ENCODE measurements at regions not wholly inside any gene's neighbourhood (a gene's known extent, or its start where the extent isn't known, plus 50 kb on each side); places are given as distances from the start of the nearest gene placed in this dataset.

GRCh38 chr9:73269430-73270101 lies 117.9 kb downstream of the ANXA1 start:
- DNase-seq (ENCODE audit: low read depth) = peak; percentile 4
- no peak overlapping the region for H3K4me3 ChIP-seq (ENCODE audit: low read depth, low read length)
- peak; percentile 49 for TF ChIP-seq CTCF (conservative IDR thresholded peaks at IDR 0.05; ENCODE audit: low read depth, low read length)

GRCh38 chr9:73270967-73271721 lies 119.5 kb downstream of the ANXA1 start:
- H3K4me3 ChIP-seq (ENCODE audit: low read depth, low read length) = no peak overlapping the region
- no peak for TF ChIP-seq CTCF (conservative IDR thresholded peaks at IDR 0.05; ENCODE audit: low read depth, low read length)
- peak; percentile 75 for DNase-seq (ENCODE audit: low read depth)

GRCh38 chr9:73280113-73280512 lies 128.4 kb downstream of the ANXA1 start:
- no peak for DNase-seq (ENCODE audit: low read depth)
- TF ChIP-seq CTCF (conservative IDR thresholded peaks at IDR 0.05; ENCODE audit: low read depth, low read length) = no peak
- H3K4me3 ChIP-seq (ENCODE audit: low read depth, low read length) = no peak overlapping the region

- no peak overlapping the region for H3K4me3 ChIP-seq (ENCODE audit: low read depth, low read length)
- TF ChIP-seq CTCF (conservative IDR thresholded peaks at IDR 0.05; ENCODE audit: low read depth, low read length) = no peak
- DNase-seq (ENCODE audit: low read depth) = no peak
Measured at GRCh38 chr9:73284377-73284776, 132.7 kb downstream of the ANXA1 start.

- no peak for DNase-seq (ENCODE audit: low read depth)
- H3K4me3 ChIP-seq (ENCODE audit: low read depth, low read length) = no peak overlapping the region
- no peak for TF ChIP-seq CTCF (conservative IDR thresholded peaks at IDR 0.05; ENCODE audit: low read depth, low read length)
Measured at GRCh38 chr9:73294336-73294735, 142.7 kb downstream of the ANXA1 start.

GRCh38 chr9:73325983-73326382 lies 174.3 kb downstream of the ANXA1 start:
- TF ChIP-seq CTCF (conservative IDR thresholded peaks at IDR 0.05; ENCODE audit: low read depth, low read length) = no peak
- no peak overlapping the region for H3K4me3 ChIP-seq (ENCODE audit: low read depth, low read length)
- DNase-seq (ENCODE audit: low read depth) = no peak
